ENCODE measurements at regions not wholly inside any gene's neighbourhood (a gene's known extent, or its start where the extent isn't known, plus 50 kb on each side); places are given as distances from the start of the nearest gene placed in this dataset.

DNA sequence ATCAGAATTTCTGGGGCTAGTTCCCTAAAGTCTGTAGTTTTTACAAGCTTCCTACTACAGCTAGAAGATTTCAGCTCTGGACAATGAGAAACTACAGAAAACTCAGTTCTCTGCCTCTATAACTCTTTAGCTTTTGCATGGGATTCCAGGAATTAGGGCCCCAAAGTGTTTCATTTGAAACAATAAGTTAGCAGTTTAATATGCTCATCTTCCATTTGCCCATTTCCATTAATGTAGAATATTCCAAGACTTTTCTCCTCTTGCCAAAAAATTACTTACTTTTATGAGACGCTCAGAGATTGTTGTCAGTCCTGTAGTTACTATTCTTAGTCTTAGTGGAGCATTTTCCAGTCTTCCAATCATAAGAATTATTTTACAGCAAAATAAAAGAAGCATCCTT, 719.9 kb downstream of the ADGRL2 start:
- no peaks in the 10 kb centered on the region for H3K9me3 ChIP-seq
- no peak overlapping the region for H3K27ac ChIP-seq
- TF ChIP-seq POLR2A (IDR thresholded peaks at IDR 0.05) (no peak), CTCF (IDR thresholded peaks at IDR 0.05) (no peak)
- WGBS (ENCODE audit: insufficient coverage, low coverage, low lambda C conversion rate, missing lambda C conversion rate), result 79% methylated on average over 1 of the region's 1 CpG
- peaks cover 0 to 6% (median 0%) of the 10 kb centered on the region in 4 donors for H3K4me1 ChIP-seq
- H3K4me3 ChIP-seq, result no peak overlapping the region
- intact Hi-C loops (cut with DNase I), result no loop called here
- DNase-seq, result no peak
- H3K36me3 ChIP-seq, result no peaks in the 10 kb centered on the region
- ATAC-seq, result no peak
- H3K27me3 ChIP-seq, result no peaks in the 10 kb centered on the region

GRCh38 chr1:82517586-82517985, 716.9 kb downstream of the ADGRL2 start:
- Histone ChIP-seq H3K27ac (no peak overlapping the region), H3K4me3 (no peak overlapping the region), H3K4me1 (peaks cover 0 to 11% (median 2%) of the 10 kb centered on the region in 4 donors), H3K27me3 (no peaks in the 10 kb centered on the region), H3K36me3 (no peaks in the 10 kb centered on the region), H3K9me3 (no peaks in the 10 kb centered on the region)
- no CpG with 5 or more reads among the region's 8 CpGs for WGBS (ENCODE audit: insufficient coverage, low coverage, low lambda C conversion rate, missing lambda C conversion rate)
- ATAC-seq (peak in 3 of 4 donors; percentile 39 to 60 (median 55)), DNase-seq (peak in 1 of 3 donors; percentile 51)
- no peak for TF ChIP-seq POLR2A (IDR thresholded peaks at IDR 0.05)
- peak in 1 of 4 donors; percentile 31 for TF ChIP-seq CTCF (IDR thresholded peaks at IDR 0.05)
- intact Hi-C loops (cut with DNase I), result no loop called here

GRCh38 chr1:82515650-82516049, 714.9 kb downstream of the ADGRL2 start:
- TF ChIP-seq CTCF (IDR thresholded peaks at IDR 0.05) (no peak), POLR2A (IDR thresholded peaks at IDR 0.05) (no peak)
- ATAC-seq (peak; percentile 88 to 98 (median 96)), DNase-seq (peak in 1 of 3 donors; percentile 60)
- Histone ChIP-seq H3K27ac (no peak overlapping the region), H3K4me3 (no peak overlapping the region), H3K36me3 (no peaks in the 10 kb centered on the region), H3K4me1 (peaks cover 0 to 11% (median 2%) of the 10 kb centered on the region in 4 donors), H3K27me3 (no peaks in the 10 kb centered on the region), H3K9me3 (no peaks in the 10 kb centered on the region)
- intact Hi-C loops (cut with DNase I), result no loop called here

GRCh38 chr1:82511441-82511840, 710.7 kb downstream of the ADGRL2 start:
- H3K36me3 ChIP-seq, result no peaks in the 10 kb centered on the region
- no peak for ATAC-seq

More at GRCh38 chr1:82511441-82511840, 710.7 kb downstream of the ADGRL2 start:
- intact Hi-C loops (cut with DNase I), result no loop called here
- Histone ChIP-seq H3K4me3 (no peak overlapping the region), H3K27ac (no peak overlapping the region), H3K4me1 (peaks cover 0 to 11% (median 2%) of the 10 kb centered on the region in 4 donors), H3K27me3 (no peaks in the 10 kb centered on the region), H3K9me3 (no peaks in the 10 kb centered on the region)
- TF ChIP-seq CTCF (IDR thresholded peaks at IDR 0.05) (no peak), POLR2A (IDR thresholded peaks at IDR 0.05) (no peak)
- DNase-seq, result no peak

All from right lobe of liver (tissue), 6 donors.